IPS DF 6.9 (cell line): ENCODE measurements at regions not wholly inside any gene's neighbourhood (a gene's known extent, or its start where the extent isn't known, plus 50 kb on each side); places are given as distances from the start of the nearest gene placed in this dataset.

Experiments
- DNase-seq: peaks from one replicate; pipeline ENCODE4 v3.0.0-alpha.2; 2013; ENCODE audit warnings: low read depth, low spot score
- H3K27ac ChIP-seq: one replicate; pipeline ENCODE4 v1.5.1; 2013; ENCODE audit warnings: low read length, control low read depth
- H3K27me3 ChIP-seq: 2 replicates; pipeline ENCODE4 v1.6.1; 2013; ENCODE audit warnings: mild to moderate bottlenecking, low read length; ENCODE audit not compliant: control insufficient read depth, insufficient read depth
- H3K36me3 ChIP-seq: 2 replicates; pipeline ENCODE4 v1.6.1; 2013; ENCODE audit warnings: low read length; ENCODE audit not compliant: control insufficient read depth, insufficient read depth
- H3K4me1 ChIP-seq: 2 replicates; pipeline ENCODE4 v1.6.1; 2013; ENCODE audit warnings: low read length; ENCODE audit not compliant: control insufficient read depth, insufficient read depth
- H3K4me3 ChIP-seq: 2 replicates; pipeline ENCODE4 v1.5.1; 2013; ENCODE audit warnings: mild to moderate bottlenecking, low read length
- H3K9me3 ChIP-seq: 2 replicates; pipeline ENCODE4 v1.6.1; 2013; ENCODE audit warnings: low read length, inconsistent platforms; ENCODE audit not compliant: control insufficient read depth, insufficient read depth
- WGBS: extraction: QIAGEN DNeasy Blood & Tissue Kit; methylation state at CpG from one replicate; pipeline ENCODE4 v1.1.7; 2013; ENCODE audit warnings: mixed read lengths, missing lambda C conversion rate; ENCODE audit not compliant: insufficient read length, insufficient coverage; 5-methylcytosine and 5-hydroxymethylcytosine counted together

GRCh38 chr5:62719061-62719720 is 140.6 kb downstream of the LRRC70 start:
- WGBS: no CpG with 5 or more reads among the region's 9 CpGs
- Histone ChIP-seq H3K4me1 (peaks cover 2% of the 10 kb centered on the region; the same call in 1 of the 2 replicates), H3K4me3 (no peak overlapping the region), H3K27me3 (no peaks in the 10 kb centered on the region), H3K9me3 (no peaks in the 10 kb centered on the region), H3K27ac (no peak overlapping the region), H3K36me3 (no peaks in the 10 kb centered on the region)
- DNase-seq: no peak

DNA sequence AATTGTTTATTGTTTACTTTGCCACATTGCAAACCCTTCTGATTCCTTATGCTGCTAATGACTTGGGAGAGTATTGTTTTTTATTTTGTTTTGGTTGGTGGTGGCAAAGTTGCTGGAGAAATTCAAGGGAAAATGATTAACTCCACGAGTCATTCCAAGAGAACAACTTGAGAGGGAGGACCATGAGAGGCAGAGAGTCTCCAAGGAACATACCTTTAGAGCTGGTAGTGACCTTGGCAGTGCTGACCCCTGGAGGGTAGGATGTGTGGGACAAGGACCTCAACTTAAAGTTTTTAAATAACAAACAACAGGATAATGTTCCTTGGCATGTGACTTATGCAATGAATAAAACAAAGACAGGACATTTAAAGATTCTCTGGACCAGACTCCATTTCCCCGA is 139.7 kb downstream of the LRRC70 start:
- Histone ChIP-seq H3K4me1 (peaks cover 2% of the 10 kb centered on the region; the same call in 1 of the 2 replicates), H3K4me3 (no peak overlapping the region), H3K27me3 (no peaks in the 10 kb centered on the region), H3K36me3 (no peaks in the 10 kb centered on the region), H3K27ac (no peak overlapping the region), H3K9me3 (no peaks in the 10 kb centered on the region)
- no peak for DNase-seq
- no CpG with 5 or more reads among the region's 2 CpGs for WGBS

DNA sequence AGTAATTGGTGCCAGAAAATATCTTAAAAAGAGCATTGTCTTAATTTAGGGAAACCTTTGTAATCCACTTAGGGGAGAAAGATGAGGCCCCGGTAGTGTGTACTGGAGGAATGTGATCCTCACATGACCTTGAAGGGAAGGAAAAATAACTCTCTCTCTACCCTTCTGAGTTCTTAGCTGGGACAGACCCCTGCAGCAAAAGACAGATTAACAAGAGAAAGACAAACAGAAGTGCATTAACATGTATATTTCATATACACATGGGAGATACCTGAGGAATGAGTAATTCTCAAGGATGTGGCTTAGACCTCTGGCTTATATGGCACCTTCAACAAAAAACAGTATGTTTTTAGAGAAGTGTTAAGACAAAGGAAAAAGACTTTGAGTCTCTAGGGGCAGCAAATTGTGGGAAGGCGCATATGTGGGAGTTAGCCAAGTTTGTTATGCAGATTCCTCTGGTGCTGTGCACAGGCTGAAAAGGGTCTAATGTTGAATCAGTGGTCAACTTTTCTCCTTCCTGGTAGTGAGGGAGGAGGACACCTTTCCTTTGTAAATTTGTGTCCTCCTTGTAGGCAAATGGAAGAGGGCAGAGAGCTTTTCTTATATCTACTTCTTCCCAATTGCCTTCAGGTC is 138.8 kb downstream of the LRRC70 start:
- DNase-seq: no peak
- Histone ChIP-seq H3K27me3 (no peaks in the 10 kb centered on the region), H3K27ac (no peak overlapping the region), H3K36me3 (no peaks in the 10 kb centered on the region), H3K4me3 (no peak overlapping the region), H3K9me3 (no peaks in the 10 kb centered on the region), H3K4me1 (peaks cover 2% of the 10 kb centered on the region; the same call in 1 of the 2 replicates)
- WGBS: no CpG with 5 or more reads among the region's 2 CpGs

DNA sequence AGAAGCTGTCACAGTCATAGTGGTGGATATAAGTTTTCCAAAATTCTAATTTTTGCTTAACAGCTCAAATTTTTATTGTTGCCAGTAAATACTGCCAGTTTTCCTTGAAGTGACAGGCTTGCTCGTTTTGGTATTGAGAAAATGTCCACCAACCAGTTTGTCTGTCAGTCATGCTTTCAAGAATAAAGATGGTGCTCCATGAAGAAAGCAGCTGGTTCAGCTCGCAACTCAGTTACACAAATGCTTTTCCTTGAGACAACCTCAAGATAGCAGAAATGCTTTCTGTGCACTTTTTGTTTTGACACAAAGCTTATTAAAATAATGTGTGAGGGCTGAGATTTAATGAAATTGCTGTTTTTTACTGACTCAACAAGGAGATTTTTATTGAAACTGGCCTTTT is 135.7 kb downstream of the LRRC70 start:
- H3K4me3 ChIP-seq: no peak overlapping the region
- no peaks in the 10 kb centered on the region for H3K9me3 ChIP-seq
- H3K36me3 ChIP-seq: no peaks in the 10 kb centered on the region
- no peak overlapping the region for H3K27ac ChIP-seq
- H3K4me1 ChIP-seq: peaks cover 2% of the 10 kb centered on the region; the same call in 1 of the 2 replicates
- no peak for DNase-seq
- no CpG with 5 or more reads among the region's 2 CpGs for WGBS
- H3K27me3 ChIP-seq: no peaks in the 10 kb centered on the region

DNA sequence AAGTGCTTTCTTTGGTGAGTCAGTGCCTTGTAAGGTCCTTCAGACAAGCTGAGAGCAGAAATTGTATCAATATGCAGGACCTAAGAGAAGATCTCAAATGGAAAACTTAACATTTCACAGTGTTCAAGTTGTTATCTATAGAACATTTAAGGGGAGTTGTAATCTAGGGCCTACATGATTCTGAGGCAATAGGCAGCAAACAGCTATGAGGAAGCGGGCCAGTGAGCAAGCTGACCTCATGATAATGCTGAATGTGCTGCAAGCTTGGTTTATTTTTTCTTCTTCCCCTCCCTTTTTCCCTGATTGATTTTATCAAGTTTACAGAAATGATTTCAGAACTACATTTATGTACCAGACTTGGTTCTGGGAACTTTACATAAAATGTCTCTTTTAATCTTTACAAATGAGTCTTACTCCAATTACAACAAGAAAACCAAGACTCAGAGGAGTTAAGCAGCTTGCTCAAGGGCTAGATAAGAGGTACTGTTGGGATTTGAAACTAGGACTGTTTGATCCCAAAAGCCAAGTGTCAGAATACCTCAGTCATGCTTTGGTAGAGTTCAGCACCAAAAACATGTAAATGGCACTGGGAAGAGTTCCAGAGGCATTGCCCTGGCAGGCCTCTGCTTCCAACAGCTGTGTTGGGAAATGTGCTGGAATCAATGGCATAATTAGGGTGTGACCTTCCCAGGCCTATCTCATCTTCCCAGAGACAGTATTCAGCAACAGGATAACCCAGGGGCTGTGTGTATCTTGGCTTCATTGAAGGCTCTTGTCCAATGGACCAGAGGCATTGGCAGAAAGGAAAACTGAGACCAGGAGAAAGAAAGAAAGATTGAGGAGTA is 130.1 kb downstream of the LRRC70 start:
- H3K27me3 ChIP-seq: no peaks in the 10 kb centered on the region
- H3K36me3 ChIP-seq: no peaks in the 10 kb centered on the region
- no CpG with 5 or more reads among the region's 1 CpG for WGBS
- H3K9me3 ChIP-seq: no peaks in the 10 kb centered on the region
- no peak overlapping the region for H3K4me3 ChIP-seq
- no peak overlapping the region for H3K27ac ChIP-seq
- H3K4me1 ChIP-seq: no peaks in the 10 kb centered on the region
- DNase-seq: no peak

GRCh38 chr5:62707563-62707962 is 128.9 kb downstream of the LRRC70 start:
- no peaks in the 10 kb centered on the region for H3K9me3 ChIP-seq
- H3K27ac ChIP-seq: no peak overlapping the region
- no peak for DNase-seq
- H3K4me1 ChIP-seq: no peaks in the 10 kb centered on the region
- H3K4me3 ChIP-seq: no peak overlapping the region
- H3K27me3 ChIP-seq: no peaks in the 10 kb centered on the region
- no peaks in the 10 kb centered on the region for H3K36me3 ChIP-seq
- no CpG with 5 or more reads among the region's 1 CpG for WGBS

DNA sequence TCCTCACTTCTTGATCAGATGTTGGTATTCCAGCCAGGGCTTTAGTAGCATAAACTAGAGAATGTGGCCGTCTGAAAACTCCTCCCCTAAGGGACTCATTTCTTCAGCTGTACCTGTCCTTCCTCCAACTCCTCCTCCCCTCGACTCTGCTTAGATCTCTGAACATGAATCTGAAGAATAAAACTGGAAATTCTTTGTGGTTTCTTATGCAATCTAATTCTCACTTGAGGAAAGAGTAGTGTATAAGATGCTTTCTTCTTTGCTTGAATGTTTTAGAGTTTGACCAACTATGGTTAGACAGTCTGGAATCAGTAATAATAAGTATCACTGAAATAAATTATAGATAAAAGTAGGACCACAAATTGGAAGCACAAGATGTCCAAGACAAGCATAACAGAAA is 128.5 kb downstream of the LRRC70 start:
- Histone ChIP-seq H3K4me1 (no peaks in the 10 kb centered on the region), H3K9me3 (no peaks in the 10 kb centered on the region), H3K36me3 (no peaks in the 10 kb centered on the region), H3K27me3 (no peaks in the 10 kb centered on the region), H3K4me3 (no peak overlapping the region), H3K27ac (no peak overlapping the region)
- WGBS: no CpG with 5 or more reads among the region's 2 CpGs
- DNase-seq: no peak

DNA sequence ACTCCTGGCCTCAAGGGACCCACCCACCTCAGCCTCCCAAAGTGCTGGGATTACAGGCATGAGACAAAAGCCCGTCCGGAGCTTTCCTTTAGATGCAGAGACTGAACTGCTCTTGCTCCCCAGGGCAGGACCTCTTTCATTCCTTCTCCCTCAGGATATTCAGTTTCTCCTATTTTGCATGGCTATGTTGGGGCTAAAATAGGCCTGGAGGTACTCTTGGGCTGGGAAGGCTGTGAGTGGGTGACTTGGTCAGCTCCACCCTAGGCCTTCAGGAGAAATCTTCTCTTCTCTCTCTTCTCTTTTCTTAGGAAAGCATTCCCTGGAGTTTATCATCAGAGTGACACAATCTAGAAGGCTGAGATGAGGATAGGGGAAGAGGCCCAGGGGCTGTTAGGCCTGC is 126.4 kb downstream of the LRRC70 start:
- H3K9me3 ChIP-seq: no peaks in the 10 kb centered on the region
- WGBS: no CpG with 5 or more reads among the region's 2 CpGs
- H3K4me3 ChIP-seq: no peak overlapping the region
- no peaks in the 10 kb centered on the region for H3K27me3 ChIP-seq
- no peak for DNase-seq
- no peaks in the 10 kb centered on the region for H3K4me1 ChIP-seq
- no peak overlapping the region for H3K27ac ChIP-seq
- H3K36me3 ChIP-seq: no peaks in the 10 kb centered on the region

GRCh38 chr5:62702126-62702525 is 123.5 kb downstream of the LRRC70 start:
- no peak for DNase-seq
- Histone ChIP-seq H3K27me3 (no peaks in the 10 kb centered on the region), H3K9me3 (no peaks in the 10 kb centered on the region), H3K36me3 (no peaks in the 10 kb centered on the region), H3K4me3 (no peak overlapping the region), H3K4me1 (no peaks in the 10 kb centered on the region), H3K27ac (no peak overlapping the region)
- WGBS: no CpG with 5 or more reads among the region's 4 CpGs

DNA sequence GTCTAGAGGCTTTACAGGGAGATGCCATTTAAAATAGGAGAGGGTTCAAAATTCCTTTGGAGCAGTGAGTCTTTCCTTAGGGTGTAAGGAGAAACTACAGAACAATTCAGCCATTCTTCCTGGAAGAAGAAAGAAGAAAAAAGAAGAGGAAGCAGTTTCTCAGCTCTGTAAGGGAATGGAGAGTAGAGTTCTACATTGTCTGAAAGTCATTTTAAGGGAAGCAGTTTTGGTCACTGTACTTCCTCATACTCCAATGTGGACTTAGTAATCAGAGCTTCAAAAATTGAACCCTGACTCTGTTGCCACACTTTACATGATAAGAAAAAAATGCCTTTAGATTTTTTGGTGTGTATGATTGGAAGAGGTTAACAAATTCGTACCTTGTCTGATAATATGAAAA is 122.4 kb downstream of the LRRC70 start:
- Histone ChIP-seq H3K4me1 (no peaks in the 10 kb centered on the region), H3K27me3 (no peaks in the 10 kb centered on the region), H3K27ac (no peak overlapping the region), H3K36me3 (no peaks in the 10 kb centered on the region), H3K9me3 (no peaks in the 10 kb centered on the region), H3K4me3 (no peak overlapping the region)
- WGBS: no CpG with 5 or more reads among the region's 1 CpG
- DNase-seq: no peak
